GM12891 (cell line): ENCODE measurements at regions not wholly inside any gene's neighbourhood (a gene's known extent, or its start where the extent isn't known, plus 50 kb on each side); places are given as distances from the start of the nearest gene placed in this dataset.

ENCODE experiments used
- PAX5 ChIP-seq: IDR thresholded peaks from 2 replicates; pipeline ENCODE4 v1.6.1; 2011; ENCODE audit warnings: low read length, moderate library complexity, mild to moderate bottlenecking; ENCODE audit not compliant: insufficient read depth, severe bottlenecking
- POLR2A ChIP-seq: IDR thresholded peaks from 2 replicates; pipeline ENCODE4 v1.6.1; 2011; ENCODE audit warnings: low read depth, low read length, control low read depth
- POLR2AphosphoS5 ChIP-seq: IDR thresholded peaks from 2 replicates; pipeline ENCODE4 v1.6.1; 2011; ENCODE audit warnings: low read depth, low read length, control low read depth
- POU2F2 ChIP-seq: IDR thresholded peaks from 2 replicates; pipeline ENCODE4 v1.6.1; 2011; ENCODE audit warnings: low read depth, mild to moderate bottlenecking, control low read depth, low read length, moderate library complexity
- SPI1 ChIP-seq: IDR thresholded peaks from 2 replicates; pipeline ENCODE4 v1.6.1; 2011; ENCODE audit warnings: low read depth, low read length, control low read depth
- TAF1 ChIP-seq: IDR thresholded peaks from 2 replicates; pipeline ENCODE4 v1.6.1; 2011; ENCODE audit warnings: low read depth, low read length, control low read depth

DNA sequence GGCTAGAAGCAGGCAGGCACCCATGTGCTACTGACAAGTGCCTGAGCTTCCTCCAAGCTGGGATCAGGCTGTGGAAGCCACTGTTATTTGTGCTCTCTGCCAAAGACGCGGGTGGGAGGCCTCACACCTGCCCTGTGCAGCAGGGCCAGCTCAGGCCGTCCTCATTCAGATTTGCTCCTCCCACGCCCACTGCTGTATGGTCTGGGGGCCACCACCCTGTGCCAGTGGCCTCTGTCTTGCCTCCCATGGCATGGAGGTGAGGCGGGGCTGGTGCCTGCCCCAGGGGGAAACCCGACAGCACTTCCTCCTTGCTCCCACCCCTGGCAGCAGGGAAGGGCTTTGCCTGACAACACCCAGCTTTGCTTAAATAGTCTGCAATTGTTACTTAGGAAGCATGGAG, 356.5 kb upstream of the CDH8 start:
- TF ChIP-seq POLR2A = no peak
- TF ChIP-seq TAF1 = no peak
- no peak for TF ChIP-seq POLR2AphosphoS5
- TF ChIP-seq POU2F2 = no peak
- TF ChIP-seq SPI1 = no peak
- TF ChIP-seq PAX5 = no peak
